Bronchial epithelial cell (primary cell): ENCODE measurements at regions not wholly inside any gene's neighbourhood (a gene's known extent, or its start where the extent isn't known, plus 50 kb on each side); places are given as distances from the start of the nearest gene placed in this dataset.
A peak's percentile ranks its signal among the peaks of the same experiment; 100 is the strongest.

Experiments
- DNase-seq: peaks from one replicate; pipeline ENCODE4 v3.0.0-alpha.2; 2010; ENCODE audit warnings: low read depth
- FAIRE-seq: peaks from 2 replicates; lab custom pipeline; 2011; peaks lifted over from hg19 to GRCh38; lab: Jason Lieb, UNC
- H3K27me3 ChIP-seq: 2 replicates; pipeline ENCODE4 v1.5.1; 2011; ENCODE audit warnings: low read length; ENCODE audit not compliant: control insufficient read depth, insufficient read depth
- H3K36me3 ChIP-seq: 2 replicates; pipeline ENCODE4 v1.5.1; 2011; ENCODE audit warnings: low read length; ENCODE audit not compliant: control insufficient read depth, insufficient read depth
- H3K4me3 ChIP-seq: 2 replicates; pipeline ENCODE4 v1.5.1; 2011; ENCODE audit warnings: mild to moderate bottlenecking, low read depth, low read length, control low read depth
- CTCF ChIP-seq: IDR thresholded peaks from 2 replicates; pipeline ENCODE4 v1.5.1; 2011; ENCODE audit warnings: mild to moderate bottlenecking, moderate library complexity, low read length, control low read depth, inconsistent platforms; ENCODE audit not compliant: insufficient read depth, severe bottlenecking

GRCh38 chr14:26363689-26364088 is 234.1 kb downstream of the NOVA1 start:
- no peaks in the 10 kb centered on the region for H3K27me3 ChIP-seq
- no peak overlapping the region for H3K4me3 ChIP-seq
- H3K36me3 ChIP-seq, result no peaks in the 10 kb centered on the region
- FAIRE-seq (no peak), DNase-seq (no peak)
- TF ChIP-seq CTCF, result no peak

- no peak for FAIRE-seq
- Histone ChIP-seq H3K27me3 (no peaks in the 10 kb centered on the region), H3K4me3 (no peak overlapping the region), H3K36me3 (no peaks in the 10 kb centered on the region)
- TF ChIP-seq CTCF, result no peak
- no peak for DNase-seq
Observed at GRCh38 chr14:26344596-26344995, 253.2 kb downstream of the NOVA1 start.

GRCh38 chr14:26339381-26339780 is 258.5 kb downstream of the NOVA1 start:
- Histone ChIP-seq H3K4me3 (no peak overlapping the region), H3K27me3 (no peaks in the 10 kb centered on the region), H3K36me3 (no peaks in the 10 kb centered on the region)
- no peak for DNase-seq
- no peak for FAIRE-seq
- TF ChIP-seq CTCF, result no peak

- DNase-seq (no peak), FAIRE-seq (no peak)
- Histone ChIP-seq H3K36me3 (no peaks in the 10 kb centered on the region), H3K27me3 (no peaks in the 10 kb centered on the region), H3K4me3 (no peak overlapping the region)
- TF ChIP-seq CTCF, result no peak
Observed at GRCh38 chr14:26338231-26338630, 259.6 kb downstream of the NOVA1 start.

GRCh38 chr14:26334288-26334687 is 263.5 kb downstream of the NOVA1 start:
- H3K36me3 ChIP-seq, result no peaks in the 10 kb centered on the region
- no peak overlapping the region for H3K4me3 ChIP-seq
- no peak for FAIRE-seq
- H3K27me3 ChIP-seq, result no peaks in the 10 kb centered on the region
- no peak for TF ChIP-seq CTCF
- peak; percentile 85 for DNase-seq

GRCh38 chr14:26332966-26333365 is 264.9 kb downstream of the NOVA1 start:
- no peaks in the 10 kb centered on the region for H3K27me3 ChIP-seq
- H3K36me3 ChIP-seq, result no peaks in the 10 kb centered on the region
- DNase-seq (peak; percentile 88), FAIRE-seq (peak; percentile 62)
- no peak overlapping the region for H3K4me3 ChIP-seq
- TF ChIP-seq CTCF, result no peak
